IgD-negative memory B cell (primary cell): ENCODE measurements at regions not wholly inside any gene's neighbourhood (a gene's known extent, or its start where the extent isn't known, plus 50 kb on each side); places are given as distances from the start of the nearest gene placed in this dataset.
"Not testable (repeated sequence)": the region's sequence is repeated elsewhere in the genome, so short reads cannot be mapped to it uniquely, and the experiment has no call there.

Experiments used
- H3K27ac Mint-ChIP-seq, 3 donors: one replicate each; pipeline ENCODE4 v1.8.0; 2020 to 2022; ENCODE audit warnings: mild to moderate bottlenecking in 3 of 3, mixed read lengths in 3 of 3, moderate library complexity in 1 of 3
- H3K27me3 Mint-ChIP-seq: one replicate; pipeline ENCODE4 v1.8.0; 2021; ENCODE audit warnings: mixed read lengths
- H3K36me3 Mint-ChIP-seq: one replicate; pipeline ENCODE4 v1.8.0; 2020; ENCODE audit warnings: mild to moderate bottlenecking, mixed read lengths
- H3K4me1 Mint-ChIP-seq, 3 donors: one replicate each; pipeline ENCODE4 v1.8.0; 2020 to 2022; ENCODE audit warnings: mixed read lengths in 3 of 3, mild to moderate bottlenecking in 1 of 3
- H3K4me3 Mint-ChIP-seq, 4 donors: one replicate each; pipeline ENCODE4 v1.8.0; 2020 to 2022; ENCODE audit warnings: mild to moderate bottlenecking in 4 of 4, mixed read lengths in 4 of 4, moderate library complexity in 3 of 4
- H3K9me3 Mint-ChIP-seq, 3 donors: one replicate each; pipeline ENCODE4 v1.8.0; 2020 to 2021; ENCODE audit warnings: mixed read lengths in 3 of 3, mild to moderate bottlenecking in 1 of 3

DNA sequence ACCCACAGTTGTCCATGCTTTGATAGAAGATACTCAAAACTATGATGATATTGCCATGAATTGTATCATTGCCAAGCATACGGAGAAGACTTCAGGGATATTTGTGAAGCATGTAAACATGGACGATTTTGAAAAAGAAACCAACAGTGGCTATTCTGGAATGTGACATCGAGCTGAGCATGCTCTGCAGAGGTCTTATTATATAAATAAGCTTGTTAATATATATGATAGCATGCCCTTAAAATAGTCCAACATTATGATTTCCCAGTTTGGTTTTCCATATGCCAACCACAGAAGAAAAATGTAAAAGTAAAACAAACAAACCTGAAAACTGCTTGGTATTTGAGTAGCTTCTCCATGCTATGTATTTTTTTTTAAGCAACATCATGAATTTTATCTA is 159.1 kb downstream of the LNPK start:
- peaks cover 3 to 6% (median 5%) of the 10 kb centered on the region in 3 donors for H3K9me3 Mint-ChIP-seq
- H3K4me3 Mint-ChIP-seq, result no peak overlapping the region
- peaks cover 2% of the 10 kb centered on the region for H3K27me3 Mint-ChIP-seq
- H3K4me1 Mint-ChIP-seq, result no peaks in the 10 kb centered on the region
- H3K36me3 Mint-ChIP-seq, result no peaks in the 10 kb centered on the region
- H3K27ac Mint-ChIP-seq, result no peak overlapping the region

DNA sequence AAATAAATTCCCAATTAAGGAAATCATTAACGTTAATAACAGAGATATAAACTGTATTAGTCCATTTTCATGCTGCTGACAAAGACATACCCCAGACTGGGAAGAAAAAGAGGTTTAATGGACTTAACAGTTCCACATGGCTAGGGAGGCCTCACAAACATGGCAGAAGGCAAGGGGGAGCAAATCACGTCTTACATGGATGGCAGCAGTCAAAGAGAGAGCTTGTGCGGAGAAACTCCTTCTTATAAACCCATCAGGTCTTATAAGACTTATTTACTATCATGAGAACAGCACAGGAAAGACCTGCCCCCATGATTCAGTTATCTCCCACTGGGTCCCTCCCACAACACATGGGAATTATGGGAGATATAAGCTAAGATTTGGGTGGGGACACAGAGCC is 161.3 kb downstream of the LNPK start:
- H3K27ac Mint-ChIP-seq, H3K27me3 Mint-ChIP-seq, H3K4me3 Mint-ChIP-seq, H3K9me3 Mint-ChIP-seq, H3K4me1 Mint-ChIP-seq, H3K36me3 Mint-ChIP-seq: not testable (repeated sequence)

DNA sequence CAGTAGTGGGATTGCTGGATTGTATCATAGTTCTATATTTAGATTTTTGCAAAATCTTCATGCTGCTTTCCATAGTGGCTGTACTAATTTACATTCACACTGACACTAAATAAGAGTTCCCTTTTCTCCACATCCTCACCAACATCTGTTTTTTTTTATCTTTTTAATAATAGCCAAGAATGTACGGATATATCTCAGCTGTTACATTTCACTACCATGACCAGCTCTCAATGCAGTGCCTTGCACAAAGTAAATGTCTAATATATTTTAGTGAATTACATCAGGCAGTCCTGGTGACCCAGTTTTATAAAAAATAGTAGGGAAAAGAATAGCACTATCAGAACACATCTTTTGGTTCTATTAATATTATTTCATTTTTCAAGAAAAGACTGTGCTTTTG is 161.8 kb downstream of the LNPK start:
- no peak overlapping the region for H3K27ac Mint-ChIP-seq
- peaks cover 2% of the 10 kb centered on the region for H3K27me3 Mint-ChIP-seq
- no peaks in the 10 kb centered on the region for H3K36me3 Mint-ChIP-seq
- H3K9me3 Mint-ChIP-seq, result peaks cover 2 to 5% (median 3%) of the 10 kb centered on the region in 3 donors
- H3K4me1 Mint-ChIP-seq, result no peaks in the 10 kb centered on the region
- no peak overlapping the region for H3K4me3 Mint-ChIP-seq

DNA sequence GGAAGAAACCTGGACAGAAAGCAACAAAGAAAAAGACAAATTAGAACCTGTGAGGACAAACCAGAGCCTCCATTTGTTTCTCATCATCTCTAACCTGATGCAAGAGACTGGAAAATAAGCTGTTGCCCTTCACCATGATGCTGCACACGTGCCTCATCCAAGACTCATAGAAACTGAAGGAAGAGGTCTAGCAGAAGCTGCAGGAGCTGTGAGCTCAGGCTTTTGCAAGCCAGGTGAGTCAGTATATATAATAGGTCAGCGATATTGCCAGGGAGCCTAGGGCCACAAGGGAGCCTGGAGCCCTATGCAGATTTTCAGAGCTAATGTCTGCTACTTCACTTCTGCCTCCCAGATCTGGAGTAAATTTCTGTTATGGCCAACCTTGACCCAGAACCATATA is 163.1 kb downstream of the LNPK start:
- Mint-ChIP-seq H3K27me3 (peaks cover 5% of the 10 kb centered on the region), H3K4me1 (no peaks in the 10 kb centered on the region), H3K4me3 (no peak overlapping the region)

DNA sequence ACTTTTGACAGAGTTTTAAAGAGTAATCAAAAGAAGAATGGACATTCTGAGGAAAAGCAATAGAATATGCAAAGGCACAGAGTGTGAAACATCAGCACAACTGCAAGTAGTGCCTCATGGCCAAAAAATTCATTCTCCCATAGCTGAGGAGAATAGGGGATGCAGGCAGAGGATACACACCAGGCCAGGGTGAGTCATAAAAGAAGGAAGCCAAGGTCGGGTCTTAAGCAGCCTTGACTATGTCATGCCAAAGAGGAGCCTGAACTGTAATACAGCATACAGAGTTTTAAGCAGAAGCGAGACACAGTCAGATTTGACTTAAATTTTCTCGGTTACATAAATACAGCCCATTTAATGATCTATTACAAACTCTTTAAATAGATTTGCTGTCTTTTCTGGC is 165.0 kb downstream of the LNPK start:
- Mint-ChIP-seq H3K4me1 (no peaks in the 10 kb centered on the region), H3K27ac (no peak overlapping the region), H3K27me3 (peaks cover 5% of the 10 kb centered on the region), H3K36me3 (no peaks in the 10 kb centered on the region), H3K9me3 (peaks cover 2 to 5% (median 3%) of the 10 kb centered on the region in 3 donors), H3K4me3 (no peak overlapping the region)

More for the DNA sequence above, 163.1 kb downstream of the LNPK start:
- Mint-ChIP-seq H3K36me3 (no peaks in the 10 kb centered on the region), H3K27ac (no peak overlapping the region), H3K9me3 (peaks cover 2 to 5% (median 3%) of the 10 kb centered on the region in 3 donors)

DNA sequence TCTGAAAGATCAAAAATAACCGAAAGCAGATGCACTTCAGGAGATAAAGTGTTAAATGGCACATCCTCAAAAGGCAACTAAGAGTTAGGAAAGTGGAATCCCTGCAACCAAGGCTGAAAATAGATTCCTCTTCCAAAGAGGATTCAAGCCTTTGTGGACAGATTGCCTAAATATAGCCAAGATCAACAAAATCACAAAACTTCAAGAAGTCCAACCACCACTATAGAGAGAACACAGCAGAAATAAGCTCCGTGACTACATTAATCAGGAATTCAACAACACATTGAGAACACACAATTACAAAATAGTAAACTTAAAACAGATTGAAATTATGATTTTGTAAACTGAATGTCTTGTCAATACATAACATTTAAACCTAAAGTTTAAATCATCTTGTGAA is 165.7 kb downstream of the LNPK start:
- H3K27me3 Mint-ChIP-seq, result peaks cover 7% of the 10 kb centered on the region
- no peaks in the 10 kb centered on the region for H3K4me1 Mint-ChIP-seq

DNA sequence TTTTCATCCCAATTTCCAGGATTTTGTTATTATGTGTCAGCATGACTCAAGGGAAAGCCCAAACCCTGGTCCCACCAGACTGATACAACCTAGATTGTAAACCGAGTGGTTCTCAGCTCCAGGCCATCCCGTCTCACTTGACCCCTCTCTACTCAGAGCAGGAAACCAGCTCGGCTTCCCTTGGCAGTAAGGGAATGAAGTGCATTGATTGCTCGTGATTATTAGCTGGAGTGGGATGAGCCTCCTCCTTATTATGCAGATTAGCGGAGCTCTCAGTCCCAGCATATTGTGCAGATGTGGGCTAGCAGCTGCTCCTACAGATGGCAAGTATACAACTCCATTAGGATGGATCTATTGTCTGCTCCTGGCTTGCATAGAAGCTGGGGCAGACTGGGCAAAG is 167.6 kb downstream of the LNPK start:
- H3K9me3 Mint-ChIP-seq, result peaks cover 0 to 2% (median 1%) of the 10 kb centered on the region in 3 donors
- peaks cover 4% of the 10 kb centered on the region for H3K27me3 Mint-ChIP-seq
- H3K27ac Mint-ChIP-seq, result no peak overlapping the region
- H3K4me1 Mint-ChIP-seq, result no peaks in the 10 kb centered on the region
- no peaks in the 10 kb centered on the region for H3K36me3 Mint-ChIP-seq
- H3K4me3 Mint-ChIP-seq, result no peak overlapping the region

More for the DNA sequence above, 165.7 kb downstream of the LNPK start:
- Mint-ChIP-seq H3K9me3 (peaks cover 2 to 3% (median 3%) of the 10 kb centered on the region in 3 donors), H3K36me3 (no peaks in the 10 kb centered on the region), H3K4me3 (no peak overlapping the region), H3K27ac (no peak overlapping the region)

DNA sequence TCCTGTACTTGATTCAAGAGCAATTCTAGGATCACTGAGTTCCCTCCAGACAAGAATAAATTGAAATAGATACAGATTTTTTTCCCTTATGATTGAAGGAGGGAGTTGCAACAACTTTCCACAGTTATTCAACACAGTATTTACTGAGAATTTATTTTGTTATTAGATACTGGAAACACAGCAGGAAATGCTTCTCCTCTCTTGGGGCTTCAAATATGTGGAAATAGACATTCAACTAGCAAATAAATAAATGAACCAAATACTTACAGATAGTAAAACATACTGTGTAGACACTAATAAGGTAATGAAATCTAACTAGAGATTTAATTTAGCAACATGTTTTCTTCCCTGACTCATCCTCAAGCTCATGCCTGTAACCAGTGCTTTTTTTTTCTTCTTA is 169.2 kb downstream of the LNPK start:
- H3K27ac Mint-ChIP-seq, result no peak overlapping the region

DNA sequence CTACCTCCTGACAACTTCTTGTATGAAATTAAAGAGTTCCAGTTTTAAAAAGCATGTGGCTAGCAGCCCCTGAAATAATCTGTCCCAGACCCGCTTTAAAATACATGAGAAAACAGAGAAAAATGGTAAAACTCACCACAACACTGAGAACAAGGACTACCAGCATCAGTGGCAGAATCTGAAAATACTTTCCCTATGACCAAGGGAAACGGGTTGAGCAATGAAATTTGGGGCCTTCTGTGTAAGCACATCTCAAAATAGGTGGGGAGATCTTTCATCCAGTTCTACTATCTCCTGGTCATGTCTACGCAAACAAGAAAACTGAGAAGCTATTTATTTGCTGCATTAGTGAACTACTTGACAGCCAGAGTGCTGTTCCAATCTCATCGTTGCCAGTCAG is 172.3 kb downstream of the LNPK start:
- no peak overlapping the region for H3K4me3 Mint-ChIP-seq
- H3K27ac Mint-ChIP-seq, result no peak overlapping the region
- no peaks in the 10 kb centered on the region for H3K4me1 Mint-ChIP-seq
- no peaks in the 10 kb centered on the region for H3K36me3 Mint-ChIP-seq
- H3K27me3 Mint-ChIP-seq, result peaks cover 4% of the 10 kb centered on the region
- H3K9me3 Mint-ChIP-seq, result peaks cover 0 to 2% (median 2%) of the 10 kb centered on the region in 3 donors

More for the DNA sequence above, 169.2 kb downstream of the LNPK start:
- no peaks in the 10 kb centered on the region for H3K36me3 Mint-ChIP-seq
- peaks cover 4% of the 10 kb centered on the region for H3K27me3 Mint-ChIP-seq
- H3K9me3 Mint-ChIP-seq, result peaks cover 0 to 2% (median 0%) of the 10 kb centered on the region in 3 donors
- no peaks in the 10 kb centered on the region for H3K4me1 Mint-ChIP-seq
- H3K4me3 Mint-ChIP-seq, result no peak overlapping the region

DNA sequence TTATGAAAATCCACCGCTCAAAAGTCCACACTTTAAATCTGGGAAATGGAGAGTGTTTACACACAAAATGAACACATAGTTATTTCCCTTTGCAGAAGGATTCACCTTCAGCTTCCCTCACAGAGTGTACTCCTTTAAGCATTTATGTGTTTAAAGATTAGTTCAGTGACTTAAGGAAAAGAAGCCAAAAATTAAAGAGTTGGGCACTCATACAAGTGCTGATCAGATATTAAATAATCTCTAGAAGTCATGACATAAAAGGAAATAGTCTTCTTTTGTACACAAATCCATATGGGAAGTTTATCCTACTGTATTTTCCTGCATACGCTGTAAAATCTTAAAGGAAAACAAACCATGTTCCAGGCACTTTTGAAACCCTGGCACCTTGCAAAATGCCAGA is 174.2 kb downstream of the LNPK start:
- H3K36me3 Mint-ChIP-seq, result no peaks in the 10 kb centered on the region
- peaks cover 0 to 2% (median 2%) of the 10 kb centered on the region in 3 donors for H3K9me3 Mint-ChIP-seq
- no peak overlapping the region for H3K4me3 Mint-ChIP-seq
- H3K27me3 Mint-ChIP-seq, result peaks cover 5% of the 10 kb centered on the region
- no peaks in the 10 kb centered on the region for H3K4me1 Mint-ChIP-seq
- no peak overlapping the region for H3K27ac Mint-ChIP-seq

DNA sequence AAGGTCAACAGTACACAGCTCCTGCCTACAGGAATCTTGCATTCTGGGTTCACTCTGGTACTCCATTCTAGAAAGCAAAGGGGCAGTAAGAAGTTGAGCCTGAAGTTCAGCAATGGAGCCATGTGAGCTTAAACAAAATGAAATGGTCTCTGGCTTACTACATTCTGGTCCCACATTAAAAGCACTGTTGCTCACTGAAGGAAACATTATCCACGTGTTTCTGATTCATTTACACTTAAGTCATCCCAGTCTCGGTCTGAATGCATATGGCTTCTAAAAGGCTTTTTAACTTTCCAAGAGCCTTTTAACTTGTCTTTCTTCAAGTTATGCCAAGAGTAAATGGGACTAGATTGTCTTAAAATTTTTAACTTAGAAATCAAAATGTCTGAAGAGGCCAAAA is 177.8 kb downstream of the LNPK start:
- Mint-ChIP-seq H3K27ac (no peak overlapping the region), H3K27me3 (peaks cover 3% of the 10 kb centered on the region), H3K4me3 (no peak overlapping the region), H3K4me1 (no peaks in the 10 kb centered on the region), H3K9me3 (peaks cover 0 to 3% (median 2%) of the 10 kb centered on the region in 3 donors), H3K36me3 (peaks cover 2% of the 10 kb centered on the region)

DNA sequence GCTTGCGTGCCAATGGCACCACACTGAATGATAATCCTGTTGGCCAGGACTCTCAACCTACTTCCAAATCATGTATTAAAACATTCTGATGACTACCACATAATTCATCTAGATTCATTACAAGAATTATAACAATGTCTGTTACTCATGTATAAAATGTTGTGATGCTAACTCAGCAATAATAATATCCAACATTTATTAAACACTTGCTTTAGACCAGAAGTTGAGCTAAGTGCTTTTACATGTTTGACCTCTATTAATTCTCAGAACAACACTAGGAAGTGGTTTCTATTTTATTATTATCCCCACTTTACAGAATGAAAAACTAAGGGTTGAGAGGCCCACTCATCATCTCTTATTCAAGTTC is 178.4 kb downstream of the LNPK start:
- H3K27ac Mint-ChIP-seq, result no peak overlapping the region
- no peak overlapping the region for H3K4me3 Mint-ChIP-seq
- peaks cover 2% of the 10 kb centered on the region for H3K36me3 Mint-ChIP-seq
- H3K4me1 Mint-ChIP-seq, result no peaks in the 10 kb centered on the region
- peaks cover 3% of the 10 kb centered on the region for H3K27me3 Mint-ChIP-seq
- H3K9me3 Mint-ChIP-seq, result peaks cover 0 to 3% (median 2%) of the 10 kb centered on the region in 3 donors

DNA sequence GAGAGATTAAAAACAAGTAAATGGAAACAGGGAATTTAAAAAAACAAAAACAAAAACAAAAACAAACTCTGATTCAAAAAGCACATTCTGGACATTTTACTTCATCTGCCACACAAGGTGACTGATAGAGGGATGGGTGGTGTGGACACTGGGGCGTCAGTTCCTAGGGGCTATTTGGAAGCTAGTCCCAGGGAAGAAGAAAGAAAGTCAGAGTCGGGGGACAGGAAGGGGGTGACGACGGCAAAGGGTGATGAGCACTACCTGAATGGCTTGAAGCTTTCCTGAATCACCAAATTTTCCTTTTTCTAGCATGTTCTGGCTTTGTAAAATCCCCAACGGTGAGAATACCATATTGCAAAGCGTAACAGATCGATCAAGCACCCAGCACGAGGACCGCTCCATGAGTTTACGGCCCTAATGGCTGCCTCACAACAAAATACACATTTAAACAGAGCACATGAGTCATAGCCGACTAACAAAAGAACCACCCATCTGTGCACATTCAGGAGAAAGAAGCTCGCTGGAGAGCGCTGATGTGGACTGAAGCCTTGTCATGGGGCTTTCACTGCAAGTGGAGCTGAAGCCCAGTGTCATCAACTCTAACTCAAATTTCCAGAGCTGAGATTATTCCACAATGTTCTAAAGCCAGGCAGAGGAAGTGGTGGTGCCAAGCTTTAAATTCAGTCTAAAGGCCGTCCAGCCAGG is 178.9 kb downstream of the LNPK start:
- Mint-ChIP-seq H3K9me3 (peaks cover 0 to 3% (median 2%) of the 10 kb centered on the region in 3 donors), H3K27ac (no peak overlapping the region), H3K4me1 (no peaks in the 10 kb centered on the region), H3K4me3 (no peak overlapping the region), H3K27me3 (peaks cover 3% of the 10 kb centered on the region), H3K36me3 (peaks cover 2% of the 10 kb centered on the region)

DNA sequence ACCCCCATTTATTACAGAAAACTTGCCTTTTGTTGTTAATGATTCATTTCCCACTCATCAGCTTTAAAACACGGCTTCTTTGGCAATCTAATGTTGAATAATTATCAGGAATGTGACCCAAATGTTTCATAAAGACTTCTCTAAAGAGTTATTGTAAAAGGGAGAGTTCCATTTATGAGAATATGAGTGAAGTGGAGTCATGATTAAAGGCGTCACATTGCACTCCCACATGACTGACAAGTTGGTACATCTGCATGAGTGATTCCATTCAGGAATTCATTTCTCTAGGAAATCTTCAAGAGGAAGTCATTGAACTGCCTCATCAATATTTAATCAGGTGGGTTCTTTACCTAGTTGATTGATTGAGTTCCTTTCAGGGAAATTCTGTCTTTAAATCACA is 184.8 kb downstream of the LNPK start:
- H3K4me3 Mint-ChIP-seq, result no peak overlapping the region
- H3K27ac Mint-ChIP-seq, result no peak overlapping the region
- H3K9me3 Mint-ChIP-seq, result peaks cover 0 to 8% (median 0%) of the 10 kb centered on the region in 3 donors
- H3K4me1 Mint-ChIP-seq, result no peaks in the 10 kb centered on the region
- peaks cover 2% of the 10 kb centered on the region for H3K36me3 Mint-ChIP-seq
- no peaks in the 10 kb centered on the region for H3K27me3 Mint-ChIP-seq

DNA sequence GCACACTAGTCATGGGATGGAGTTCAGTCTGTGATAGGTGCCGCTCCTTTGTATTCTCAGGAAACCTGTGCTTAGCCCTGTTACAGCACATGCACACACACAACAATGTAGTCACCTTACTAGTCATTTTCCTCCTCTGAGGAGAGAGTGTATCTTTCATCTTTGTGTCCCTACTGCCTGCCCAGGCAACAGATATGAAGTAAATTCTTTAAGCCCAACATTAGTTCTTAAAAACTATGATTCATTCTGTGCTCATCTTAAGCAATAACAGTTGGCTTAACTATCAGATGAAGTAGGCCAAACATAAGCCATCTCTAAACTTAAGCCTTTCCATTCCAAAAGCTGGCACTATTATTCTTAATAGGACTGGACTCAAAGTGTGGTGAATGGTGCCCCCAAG is 186.5 kb downstream of the LNPK start:
- no peaks in the 10 kb centered on the region for H3K36me3 Mint-ChIP-seq
- no peaks in the 10 kb centered on the region for H3K27me3 Mint-ChIP-seq

DNA sequence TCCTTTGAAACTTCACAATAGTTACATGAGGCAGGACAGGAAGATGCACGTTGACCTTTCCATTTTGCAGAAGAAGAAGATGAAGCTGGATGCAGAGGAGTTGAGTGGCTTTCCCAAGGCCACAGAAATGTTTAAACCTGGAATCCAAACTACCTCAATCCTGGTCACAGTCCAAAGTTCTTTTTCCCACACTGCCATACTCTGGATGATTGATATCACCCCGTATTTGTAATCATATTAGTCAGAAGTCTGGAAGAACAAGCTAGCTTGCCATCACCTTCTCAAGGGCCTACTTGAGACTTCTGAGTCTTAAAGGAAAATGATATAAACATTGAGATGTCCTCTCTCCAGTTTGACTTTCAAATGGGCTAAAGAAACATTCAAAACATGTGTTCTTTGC is 190.1 kb downstream of the LNPK start:
- no peak overlapping the region for H3K27ac Mint-ChIP-seq
- H3K4me3 Mint-ChIP-seq, result no peak overlapping the region
- H3K36me3 Mint-ChIP-seq, result peaks cover 1% of the 10 kb centered on the region
- H3K27me3 Mint-ChIP-seq, result peaks cover 3% of the 10 kb centered on the region
- no peaks in the 10 kb centered on the region for H3K4me1 Mint-ChIP-seq
- peaks cover 0 to 7% (median 0%) of the 10 kb centered on the region in 3 donors for H3K9me3 Mint-ChIP-seq

More for the DNA sequence above, 186.5 kb downstream of the LNPK start:
- peaks cover 0 to 8% (median 0%) of the 10 kb centered on the region in 3 donors for H3K9me3 Mint-ChIP-seq
- no peak overlapping the region for H3K4me3 Mint-ChIP-seq
- H3K27ac Mint-ChIP-seq, result no peak overlapping the region
- no peaks in the 10 kb centered on the region for H3K4me1 Mint-ChIP-seq
